ENCODE measurements at regions not wholly inside any gene's neighbourhood (a gene's known extent, or its start where the extent isn't known, plus 50 kb on each side); places are given as distances from the start of the nearest gene placed in this dataset.
"Not testable (repeated sequence)": the region's sequence is repeated elsewhere in the genome, so short reads cannot be mapped to it uniquely, and the experiment has no call there.

DNA sequence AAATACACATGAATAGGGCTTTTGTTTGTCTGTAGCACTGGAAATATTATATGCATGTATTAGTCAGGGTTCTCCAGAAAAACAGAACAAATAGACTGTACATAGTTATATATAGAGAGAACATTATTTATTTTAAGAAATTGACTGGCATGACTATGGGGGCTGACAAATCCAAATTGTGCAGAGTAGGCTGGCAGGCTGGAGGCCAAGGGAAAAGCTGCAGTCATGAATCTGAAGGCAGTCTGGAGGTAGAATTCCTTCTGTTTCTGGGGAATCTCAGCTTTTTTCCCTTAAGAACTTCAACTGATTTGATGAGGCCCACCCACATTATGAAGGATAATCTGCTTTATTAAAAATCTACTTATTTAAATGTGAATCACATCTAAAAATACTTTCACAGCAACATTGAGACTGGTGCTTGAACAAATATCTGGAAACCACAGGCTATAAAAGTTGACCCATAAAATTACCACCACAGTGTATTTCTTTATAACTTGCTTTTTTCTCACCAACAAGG is 344.2 kb upstream of the KIAA1217 start:
- TF ChIP-seq, protein P1, sequence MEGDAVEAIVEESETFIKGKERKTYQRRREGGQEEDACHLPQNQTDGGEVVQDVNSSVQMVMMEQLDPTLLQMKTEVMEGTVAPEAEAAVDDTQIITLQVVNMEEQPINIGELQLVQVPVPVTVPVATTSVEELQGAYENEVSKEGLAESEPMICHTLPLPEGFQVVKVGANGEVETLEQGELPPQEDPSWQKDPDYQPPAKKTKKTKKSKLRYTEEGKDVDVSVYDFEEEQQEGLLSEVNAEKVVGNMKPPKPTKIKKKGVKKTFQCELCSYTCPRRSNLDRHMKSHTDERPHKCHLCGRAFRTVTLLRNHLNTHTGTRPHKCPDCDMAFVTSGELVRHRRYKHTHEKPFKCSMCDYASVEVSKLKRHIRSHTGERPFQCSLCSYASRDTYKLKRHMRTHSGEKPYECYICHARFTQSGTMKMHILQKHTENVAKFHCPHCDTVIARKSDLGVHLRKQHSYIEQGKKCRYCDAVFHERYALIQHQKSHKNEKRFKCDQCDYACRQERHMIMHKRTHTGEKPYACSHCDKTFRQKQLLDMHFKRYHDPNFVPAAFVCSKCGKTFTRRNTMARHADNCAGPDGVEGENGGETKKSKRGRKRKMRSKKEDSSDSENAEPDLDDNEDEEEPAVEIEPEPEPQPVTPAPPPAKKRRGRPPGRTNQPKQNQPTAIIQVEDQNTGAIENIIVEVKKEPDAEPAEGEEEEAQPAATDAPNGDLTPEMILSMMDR (IDR thresholded peaks at IDR 0.05; ENCODE audit: partially characterized antibody, unreplicated experiment): no peak
- Mint-ChIP-seq H3K4me1 (ENCODE audit: low read depth, unreplicated experiment) (no peaks in the 10 kb centered on the region), H3K9me3 (ENCODE audit: unreplicated experiment) (no peaks in the 10 kb centered on the region), H3K27ac (ENCODE audit: unreplicated experiment) (no peak overlapping the region), H3K27me3 (ENCODE audit: unreplicated experiment) (no peaks in the 10 kb centered on the region), H3K36me3 (ENCODE audit: unreplicated experiment) (no peaks in the 10 kb centered on the region), H3K4me3 (ENCODE audit: unreplicated experiment) (no peak overlapping the region)
- no peak for DNase-seq

DNA sequence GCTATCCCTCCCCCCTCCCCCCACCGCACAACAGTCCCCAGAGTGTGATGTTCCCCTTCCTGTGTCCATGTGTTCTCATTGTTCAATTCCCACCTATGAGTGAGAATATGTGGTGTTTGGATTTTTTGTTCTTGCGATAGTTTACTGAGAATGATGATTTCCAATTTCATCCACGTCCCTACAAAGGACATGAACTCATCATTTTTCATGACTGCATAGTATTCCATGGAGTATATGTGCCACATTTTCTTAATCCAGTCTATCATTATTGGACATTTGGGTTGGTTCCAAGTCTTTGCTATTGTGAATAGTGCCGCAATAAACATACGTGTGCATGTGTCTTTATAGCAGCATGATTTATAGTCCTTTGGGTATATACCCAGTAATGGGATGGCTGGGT is 342.0 kb upstream of the KIAA1217 start:
- H3K4me1 Mint-ChIP-seq (ENCODE audit: low read depth, unreplicated experiment): peaks cover 12% of the 10 kb centered on the region
- DNase-seq; H3K9me3 Mint-ChIP-seq (ENCODE audit: unreplicated experiment); H3K27ac Mint-ChIP-seq (ENCODE audit: unreplicated experiment); H3K27me3 Mint-ChIP-seq (ENCODE audit: unreplicated experiment); H3K4me3 Mint-ChIP-seq (ENCODE audit: unreplicated experiment); H3K36me3 Mint-ChIP-seq (ENCODE audit: unreplicated experiment): not testable (repeated sequence)

- peaks cover 12% of the 10 kb centered on the region for H3K4me1 Mint-ChIP-seq (ENCODE audit: low read depth, unreplicated experiment)
- TF ChIP-seq, protein P1 (IDR thresholded peaks at IDR 0.05; ENCODE audit: partially characterized antibody, unreplicated experiment): no peak
- peak overlapping the region; percentile 81 for H3K27ac Mint-ChIP-seq (ENCODE audit: unreplicated experiment)
- no peak for DNase-seq
- H3K4me3 Mint-ChIP-seq (ENCODE audit: unreplicated experiment): no peak overlapping the region
- no peaks in the 10 kb centered on the region for H3K9me3 Mint-ChIP-seq (ENCODE audit: unreplicated experiment)
- H3K36me3 Mint-ChIP-seq (ENCODE audit: unreplicated experiment): no peaks in the 10 kb centered on the region
- no peaks in the 10 kb centered on the region for H3K27me3 Mint-ChIP-seq (ENCODE audit: unreplicated experiment)
Observed at GRCh38 chr10:23868121-23868520, 340.8 kb upstream of the KIAA1217 start.

DNA sequence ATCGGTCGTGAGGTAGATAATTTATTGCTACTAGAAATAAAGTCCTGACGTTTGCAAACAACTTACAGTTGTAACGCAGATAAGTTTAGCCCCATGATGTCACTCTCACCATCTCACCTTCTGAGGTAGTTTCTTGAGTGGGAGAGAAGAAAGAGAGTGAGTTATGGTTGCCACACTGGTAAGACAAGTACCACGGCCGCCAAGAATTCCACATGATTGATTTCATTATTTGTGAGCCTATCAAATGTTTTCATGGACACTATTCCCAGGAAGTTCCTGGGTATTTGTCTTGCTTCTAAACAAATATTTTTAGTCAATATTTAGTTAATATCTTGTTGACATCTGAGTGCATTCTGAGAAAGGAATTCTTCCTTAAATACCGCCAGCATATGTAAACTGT is 339.4 kb upstream of the KIAA1217 start:
- Mint-ChIP-seq H3K36me3 (ENCODE audit: unreplicated experiment) (no peaks in the 10 kb centered on the region), H3K4me3 (ENCODE audit: unreplicated experiment) (no peak overlapping the region), H3K9me3 (ENCODE audit: unreplicated experiment) (no peaks in the 10 kb centered on the region), H3K4me1 (ENCODE audit: low read depth, unreplicated experiment) (peaks cover 12% of the 10 kb centered on the region), H3K27ac (ENCODE audit: unreplicated experiment) (no peak overlapping the region), H3K27me3 (ENCODE audit: unreplicated experiment) (no peaks in the 10 kb centered on the region)
- no peak for DNase-seq
- TF ChIP-seq, protein P1 (IDR thresholded peaks at IDR 0.05; ENCODE audit: partially characterized antibody, unreplicated experiment): no peak

DNA sequence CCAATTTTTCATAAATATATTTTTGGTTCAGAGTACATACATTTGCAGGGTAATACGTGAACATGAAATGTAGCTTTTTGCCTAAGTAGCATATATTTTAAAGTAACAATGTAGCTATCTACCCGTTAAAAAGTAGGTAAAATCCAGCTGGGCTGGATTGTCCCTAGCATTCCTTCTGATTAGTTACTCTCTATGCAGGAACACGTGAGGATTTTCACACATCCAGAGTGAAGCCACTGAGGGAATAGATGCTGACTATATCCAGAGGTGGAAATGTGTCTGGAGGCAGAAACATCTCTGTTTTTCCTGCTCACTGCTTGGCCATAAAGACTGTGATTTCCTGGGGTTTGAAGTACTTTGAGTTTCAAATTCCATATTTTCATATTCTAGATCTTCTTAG is 338.9 kb upstream of the KIAA1217 start:
- TF ChIP-seq, protein P1 (IDR thresholded peaks at IDR 0.05; ENCODE audit: partially characterized antibody, unreplicated experiment): no peak
- Mint-ChIP-seq H3K36me3 (ENCODE audit: unreplicated experiment) (no peaks in the 10 kb centered on the region), H3K27me3 (ENCODE audit: unreplicated experiment) (no peaks in the 10 kb centered on the region), H3K4me3 (ENCODE audit: unreplicated experiment) (no peak overlapping the region), H3K27ac (ENCODE audit: unreplicated experiment) (peak overlapping the region; percentile 56), H3K9me3 (ENCODE audit: unreplicated experiment) (no peaks in the 10 kb centered on the region), H3K4me1 (ENCODE audit: low read depth, unreplicated experiment) (peaks cover 12% of the 10 kb centered on the region)
- DNase-seq: no peak
